Caco-2 (cell line): ENCODE measurements at regions not wholly inside any gene's neighbourhood (a gene's known extent, or its start where the extent isn't known, plus 50 kb on each side); places are given as distances from the start of the nearest gene placed in this dataset.

Source experiments
- BruUV-seq: library from RNA; stranded (reverse); fragments of 400-500 nt; replicated peaks from 2 replicates; lab custom pipeline; 2021; lab: Mats Ljungman, UMichigan
- CTCF ChIA-PET: fragments of 300-600 bp; sonication (Branson Sonifier 250); formaldehyde crosslinking; loops from one replicate; lab custom pipeline; 2022; ENCODE audit warnings: antibody characterized with exemption; lab: Charles Lee
- POLR2A ChIA-PET: fragments of 300-600 bp; sonication (Branson Sonifier 250); formaldehyde crosslinking; loops from one replicate; lab custom pipeline; 2022; ENCODE audit warnings: antibody characterized with exemption; lab: Charles Lee
- DNase-seq, 2 experiments: peaks; one replicate each; pipeline versions ENCODE4 v3.0.0 to v3.0.0-alpha.2; 2020 to 2022
- H3K27me3 ChIP-seq: replicated peaks from 2 replicates; pipeline ENCODE4 v1.6.0; 2011; ENCODE audit warnings: low read length; ENCODE audit not compliant: control insufficient read depth, insufficient read depth
- H3K36me3 ChIP-seq: 2 replicates; pipeline ENCODE4 v1.5.1; 2011; ENCODE audit warnings: low read length; ENCODE audit not compliant: control insufficient read depth, insufficient read depth
- H3K4me1 ChIP-seq: fragments of 250-450 bp; sonication (Bioruptor Pico); 2 replicates; pipeline ENCODE4 v1.5.1; 2020; ENCODE audit warnings: mild to moderate bottlenecking
- H3K4me3 ChIP-seq: 2 replicates; pipeline ENCODE4 v1.5.1; 2011; ENCODE audit warnings: low read depth, mild to moderate bottlenecking, control low read depth, low read length
- H3K9me3 ChIP-seq: fragments of 250-450 bp; sonication (Bioruptor Pico); 2 replicates; pipeline ENCODE4 v1.5.1; 2020; ENCODE audit warnings: mild to moderate bottlenecking, moderate library complexity
- H3K27ac Mint-ChIP-seq: one replicate; pipeline ENCODE4 v1.8.0; 2022; ENCODE audit warnings: mixed read lengths; ENCODE audit not compliant: unreplicated experiment
- H3K27me3 Mint-ChIP-seq: one replicate; pipeline ENCODE4 v1.8.0; 2022; ENCODE audit warnings: mixed read lengths; ENCODE audit not compliant: insufficient read depth, unreplicated experiment
- H3K36me3 Mint-ChIP-seq: one replicate; pipeline ENCODE4 v1.8.0; 2022; ENCODE audit warnings: mild to moderate bottlenecking, mixed read lengths; ENCODE audit not compliant: insufficient read depth, unreplicated experiment
- H3K4me1 Mint-ChIP-seq: one replicate; pipeline ENCODE4 v1.8.0; 2022; ENCODE audit warnings: low read depth, mixed read lengths; ENCODE audit not compliant: unreplicated experiment
- H3K4me3 Mint-ChIP-seq: one replicate; pipeline ENCODE4 v1.8.0; 2022; ENCODE audit warnings: mild to moderate bottlenecking, moderate library complexity, mixed read lengths; ENCODE audit not compliant: unreplicated experiment
- H3K9me3 Mint-ChIP-seq: one replicate; pipeline ENCODE4 v1.8.0; 2022; ENCODE audit warnings: mixed read lengths; ENCODE audit not compliant: unreplicated experiment
- intact Hi-C: fragments of 100-400 bp; cut with micrococcal nuclease; formaldehyde crosslinking; loops from one replicate; pipeline ENCODE4 v1.10.0; 2022; ENCODE audit not compliant: unreplicated experiment
- TF ChIP-seq, protein P1 (sequence below), 2 experiments: fragments of 200-600 bp in 1 of 2; IDR thresholded peaks; 1 replicate in 1 of 2; 2 replicates in 1 of 2; pipeline versions ENCODE4 v1.5.1 to v1.8.0; 2011 to 2022; ENCODE audit warnings: antibody characterized with exemption in 1 of 2, control low read depth in 1 of 2, inconsistent platforms in 1 of 2, low read depth in 1 of 2, low read length in 1 of 2, mild to moderate bottlenecking in 1 of 2, moderate library complexity in 1 of 2; ENCODE audit not compliant: insufficient read depth in 1 of 2, severe bottlenecking in 1 of 2, unreplicated experiment in 1 of 2

DNA sequence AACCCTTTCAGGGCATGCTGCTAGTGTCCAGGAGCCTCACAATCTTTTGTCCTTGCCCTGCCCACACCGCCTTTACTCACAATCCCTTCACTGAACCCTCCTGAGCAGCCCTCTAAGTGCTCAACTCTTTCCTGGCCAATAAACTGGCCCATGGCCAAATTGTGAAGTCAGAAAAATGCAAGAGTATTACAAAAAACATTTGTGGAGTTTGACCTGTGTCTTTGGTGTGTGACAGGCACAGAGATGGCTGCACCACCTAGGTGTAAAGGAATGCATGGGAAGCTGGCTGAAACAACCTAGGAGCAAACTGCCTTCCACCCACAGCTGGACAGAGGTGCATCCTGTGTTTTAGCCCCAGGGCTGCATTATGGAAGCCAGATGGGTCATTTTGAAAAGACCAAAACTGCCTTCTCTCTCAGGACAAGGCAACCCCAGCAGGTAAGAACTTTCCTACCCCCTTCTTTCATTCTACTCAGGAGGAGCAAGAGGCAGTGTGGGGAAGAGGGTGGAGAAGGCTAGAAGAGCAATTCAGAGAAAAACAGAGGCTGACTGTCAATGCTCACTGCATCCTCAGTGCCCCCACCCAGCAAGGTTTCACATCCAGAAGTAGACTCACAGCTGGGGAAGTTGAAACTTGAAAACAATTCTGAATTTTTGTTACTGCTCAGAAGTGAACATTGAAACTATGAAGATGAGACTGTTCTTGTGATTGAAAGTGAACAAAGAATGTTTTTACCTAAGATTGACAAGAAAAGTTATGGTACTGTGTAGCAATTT, 78.6 kb downstream of the TRIM42 start:
- Histone ChIP-seq H3K4me1 (no peaks in the 10 kb centered on the region), H3K27me3 (no peaks in the 10 kb centered on the region; the same call in 1 of the 2 replicates), H3K9me3 (no peaks in the 10 kb centered on the region), H3K4me3 (no peak overlapping the region), H3K36me3 (no peaks in the 10 kb centered on the region)
- H3K4me1 Mint-ChIP-seq = no peaks in the 10 kb centered on the region
- ChIA-PET CTCF (no interaction called here), POLR2A (no interaction called here)
- intact Hi-C loops = no loop called here
- H3K27ac Mint-ChIP-seq = no peak overlapping the region
- TF ChIP-seq, protein P1, sequence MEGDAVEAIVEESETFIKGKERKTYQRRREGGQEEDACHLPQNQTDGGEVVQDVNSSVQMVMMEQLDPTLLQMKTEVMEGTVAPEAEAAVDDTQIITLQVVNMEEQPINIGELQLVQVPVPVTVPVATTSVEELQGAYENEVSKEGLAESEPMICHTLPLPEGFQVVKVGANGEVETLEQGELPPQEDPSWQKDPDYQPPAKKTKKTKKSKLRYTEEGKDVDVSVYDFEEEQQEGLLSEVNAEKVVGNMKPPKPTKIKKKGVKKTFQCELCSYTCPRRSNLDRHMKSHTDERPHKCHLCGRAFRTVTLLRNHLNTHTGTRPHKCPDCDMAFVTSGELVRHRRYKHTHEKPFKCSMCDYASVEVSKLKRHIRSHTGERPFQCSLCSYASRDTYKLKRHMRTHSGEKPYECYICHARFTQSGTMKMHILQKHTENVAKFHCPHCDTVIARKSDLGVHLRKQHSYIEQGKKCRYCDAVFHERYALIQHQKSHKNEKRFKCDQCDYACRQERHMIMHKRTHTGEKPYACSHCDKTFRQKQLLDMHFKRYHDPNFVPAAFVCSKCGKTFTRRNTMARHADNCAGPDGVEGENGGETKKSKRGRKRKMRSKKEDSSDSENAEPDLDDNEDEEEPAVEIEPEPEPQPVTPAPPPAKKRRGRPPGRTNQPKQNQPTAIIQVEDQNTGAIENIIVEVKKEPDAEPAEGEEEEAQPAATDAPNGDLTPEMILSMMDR (IDR thresholded peaks at IDR 0.05; ENCODE audit: insufficient read depth in 1 of 2, low read depth in 1 of 2, low read length in 1 of 2, severe bottlenecking in 1 of 2, unreplicated experiment in 1 of 2) = no peak
- peaks cover 16% of the 10 kb centered on the region for H3K27me3 Mint-ChIP-seq
- no peak overlapping the region for H3K4me3 Mint-ChIP-seq
- H3K36me3 Mint-ChIP-seq = no peaks in the 10 kb centered on the region
- peaks cover 9% of the 10 kb centered on the region for H3K9me3 Mint-ChIP-seq
- BruUV-seq = no TSS peak
- DNase-seq = no peak

DNA sequence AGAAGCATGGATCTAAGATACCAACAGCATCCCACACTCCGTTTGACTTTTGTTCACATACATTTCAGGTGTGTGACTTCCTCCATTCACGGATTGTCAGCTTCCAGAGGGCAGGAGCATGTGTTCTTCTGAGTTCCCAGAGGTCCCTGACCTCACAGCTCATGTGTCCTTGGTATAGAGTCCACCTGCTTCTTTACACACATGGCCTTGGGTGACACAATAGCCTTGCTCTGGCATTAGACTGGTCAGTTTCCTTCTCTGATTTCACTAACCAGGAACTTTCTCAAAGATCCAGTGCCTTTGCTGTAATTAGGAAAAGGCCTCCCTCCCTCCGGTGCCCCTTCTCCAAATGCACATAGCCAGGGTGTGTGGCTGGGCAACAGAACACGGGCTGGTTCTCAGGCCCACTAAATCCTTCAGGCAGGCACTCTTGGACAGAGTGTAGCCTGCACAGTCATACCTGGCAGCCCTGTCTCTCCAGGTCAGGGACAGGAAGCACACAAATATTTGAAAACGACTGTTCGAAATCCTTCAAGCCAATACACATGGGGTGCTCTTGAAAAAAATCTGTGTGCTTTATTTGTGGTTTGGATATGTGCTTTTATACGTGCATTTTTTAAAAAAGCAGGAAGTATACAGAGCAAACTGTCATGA, 81.1 kb downstream of the TRIM42 start:
- Mint-ChIP-seq H3K4me1 (no peaks in the 10 kb centered on the region), H3K27ac (no peak overlapping the region), H3K9me3 (no peaks in the 10 kb centered on the region), H3K4me3 (no peak overlapping the region), H3K36me3 (no peaks in the 10 kb centered on the region), H3K27me3 (peaks cover 7% of the 10 kb centered on the region)
- intact Hi-C loops = no loop called here
- Histone ChIP-seq H3K4me3 (no peak overlapping the region), H3K36me3 (no peaks in the 10 kb centered on the region), H3K4me1 (no peaks in the 10 kb centered on the region), H3K9me3 (no peaks in the 10 kb centered on the region), H3K27me3 (no peaks in the 10 kb centered on the region; the same call in 1 of the 2 replicates)
- ChIA-PET CTCF (no interaction called here), POLR2A (no interaction called here)
- TF ChIP-seq, protein P1 (IDR thresholded peaks at IDR 0.05; ENCODE audit: insufficient read depth in 1 of 2, low read depth in 1 of 2, low read length in 1 of 2, severe bottlenecking in 1 of 2, unreplicated experiment in 1 of 2) = no peak
- no TSS peak for BruUV-seq
- no peak for DNase-seq

DNA sequence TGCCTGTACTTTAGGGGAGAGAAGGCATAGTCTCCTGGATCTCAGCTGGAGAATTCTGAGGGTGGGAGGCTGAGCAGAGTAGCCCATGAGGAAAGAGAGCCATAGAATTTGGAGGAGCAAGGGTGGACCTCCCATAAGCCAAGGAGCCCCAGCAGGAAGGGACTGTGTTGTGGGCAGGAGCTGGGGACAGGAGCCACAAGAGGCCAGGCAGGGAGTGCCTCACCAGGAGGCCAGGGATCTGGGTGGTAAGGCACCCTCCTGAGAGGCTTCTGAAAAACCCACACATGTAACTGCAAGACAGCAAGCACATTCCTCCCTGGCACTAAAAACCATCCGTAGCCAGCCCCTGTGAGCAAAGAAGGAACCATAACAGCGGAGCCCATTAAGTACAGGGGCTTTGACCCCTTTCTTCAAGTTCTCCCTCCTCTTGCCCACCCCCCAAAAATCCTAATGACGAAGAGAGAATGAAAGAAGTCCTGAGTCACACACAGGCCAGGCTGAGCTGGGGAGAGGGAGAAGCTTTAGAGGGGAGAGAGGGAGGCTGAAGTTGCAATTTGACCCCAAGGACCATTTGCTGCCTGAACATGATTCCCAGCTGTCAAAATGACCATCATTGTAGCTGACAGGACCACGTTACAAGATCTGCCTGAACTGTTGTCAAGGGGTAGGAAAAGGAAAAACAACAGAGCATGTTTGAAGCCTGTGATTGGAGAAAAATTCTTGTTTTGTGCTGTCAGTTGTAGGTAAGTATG, 82.6 kb downstream of the TRIM42 start:
- TF ChIP-seq, protein P1 (IDR thresholded peaks at IDR 0.05; ENCODE audit: insufficient read depth in 1 of 2, low read depth in 1 of 2, low read length in 1 of 2, severe bottlenecking in 1 of 2, unreplicated experiment in 1 of 2) = no peak
- no peaks in the 10 kb centered on the region for H3K9me3 Mint-ChIP-seq
- Histone ChIP-seq H3K36me3 (no peaks in the 10 kb centered on the region), H3K27me3 (no peaks in the 10 kb centered on the region; the same call in 1 of the 2 replicates), H3K9me3 (no peaks in the 10 kb centered on the region), H3K4me1 (no peaks in the 10 kb centered on the region), H3K4me3 (no peak overlapping the region)
- no peak overlapping the region for H3K4me3 Mint-ChIP-seq
- no TSS peak for BruUV-seq
- H3K36me3 Mint-ChIP-seq = no peaks in the 10 kb centered on the region
- no peak overlapping the region for H3K27ac Mint-ChIP-seq
- no peaks in the 10 kb centered on the region for H3K4me1 Mint-ChIP-seq
- peaks cover 12% of the 10 kb centered on the region for H3K27me3 Mint-ChIP-seq
- intact Hi-C loops = no loop called here
- POLR2A ChIA-PET = no interaction called here
- CTCF ChIA-PET = no interaction called here
- no peak for DNase-seq
